Naive B cell (primary cell): ENCODE measurements at regions not wholly inside any gene's neighbourhood (a gene's known extent, or its start where the extent isn't known, plus 50 kb on each side); places are given as distances from the start of the nearest gene placed in this dataset.

Experiments used
- ATAC-seq, 2 donors: fragments of 150-1000 bp; cut with Tn5 transposase; 2 replicates each; pipeline ENCODE4 v1.10.0; 2021; ENCODE audit warnings: low read depth in 2 of 2, mild to moderate bottlenecking in 2 of 2, moderate library complexity in 2 of 2
- DNase-seq: peaks from one replicate; pipeline ENCODE4 v3.0.0; 2022
- H3K27ac Mint-ChIP-seq, 6 donors: one replicate each; pipeline ENCODE4 v1.8.0; 2020 to 2022; ENCODE audit warnings: mild to moderate bottlenecking in 6 of 6, mixed read lengths in 6 of 6, moderate library complexity in 5 of 6, inconsistent platforms in 2 of 6
- H3K27me3 Mint-ChIP-seq, 3 donors: one replicate each; pipeline ENCODE4 v1.8.0; 2021 to 2022; ENCODE audit warnings: mixed read lengths in 3 of 3, mild to moderate bottlenecking in 1 of 3
- H3K36me3 Mint-ChIP-seq, 2 donors: one replicate each; pipeline ENCODE4 v1.8.0; 2020 to 2022; ENCODE audit warnings: mixed read lengths in 2 of 2, inconsistent platforms in 1 of 2, mild to moderate bottlenecking in 1 of 2
- H3K4me1 Mint-ChIP-seq, 3 donors: one replicate each; pipeline ENCODE4 v1.8.0; 2020 to 2022; ENCODE audit warnings: mixed read lengths in 3 of 3, inconsistent platforms in 1 of 3, mild to moderate bottlenecking in 1 of 3, moderate library complexity in 1 of 3
- H3K4me3 Mint-ChIP-seq, 8 donors: one replicate each; pipeline ENCODE4 v1.8.0; 2020 to 2022; ENCODE audit warnings: mild to moderate bottlenecking in 8 of 8, mixed read lengths in 8 of 8, moderate library complexity in 8 of 8, inconsistent platforms in 2 of 8
- H3K9me3 Mint-ChIP-seq, 7 donors: one replicate each; pipeline ENCODE4 v1.8.0; 2020 to 2022; ENCODE audit warnings: mixed read lengths in 7 of 7, mild to moderate bottlenecking in 5 of 7, inconsistent platforms in 2 of 7, moderate library complexity in 1 of 7

DNA sequence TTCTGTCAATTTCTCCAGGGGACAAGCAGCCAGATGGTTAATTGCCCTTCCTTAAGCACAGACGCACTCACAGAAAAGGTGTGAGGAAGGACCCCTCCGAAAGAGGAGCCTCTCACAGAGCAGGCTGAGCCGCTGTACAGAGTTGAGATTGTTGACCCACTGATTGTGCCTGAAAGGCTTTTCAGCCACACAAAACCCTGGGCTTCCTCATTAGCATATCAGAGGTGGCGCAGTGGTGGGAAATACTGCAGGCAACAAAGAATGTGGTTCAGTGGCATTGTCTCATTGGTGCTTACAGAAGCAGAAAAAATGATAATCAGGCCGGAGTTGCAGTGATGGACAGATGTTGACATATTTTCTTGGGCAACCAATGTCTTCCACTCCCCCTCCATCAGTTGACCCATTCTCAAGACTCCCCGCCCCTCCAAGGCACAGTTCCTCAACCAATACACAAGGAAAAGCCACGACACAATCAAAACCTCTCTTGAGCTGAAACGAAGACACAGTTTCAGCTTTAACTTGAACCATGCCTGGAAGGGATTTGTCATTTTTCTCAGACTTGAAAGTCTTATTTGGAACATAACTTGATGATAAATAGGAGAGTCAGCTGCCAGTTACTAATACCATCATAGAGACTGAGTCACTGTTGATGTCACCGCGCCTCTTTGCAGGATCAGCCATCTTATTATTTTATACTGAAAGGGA, 53.1 kb downstream of the ATXN3L start:
- no peak for ATAC-seq
- Mint-ChIP-seq H3K4me3 (no peak overlapping the region), H3K9me3 (peaks cover 0 to 6% (median 0%) of the 10 kb centered on the region in 7 donors), H3K27ac (no peak overlapping the region), H3K36me3 (no peaks in the 10 kb centered on the region), H3K4me1 (peaks cover 0 to 8% (median 7%) of the 10 kb centered on the region in 3 donors), H3K27me3 (no peaks in the 10 kb centered on the region)
- no peak for DNase-seq

DNA sequence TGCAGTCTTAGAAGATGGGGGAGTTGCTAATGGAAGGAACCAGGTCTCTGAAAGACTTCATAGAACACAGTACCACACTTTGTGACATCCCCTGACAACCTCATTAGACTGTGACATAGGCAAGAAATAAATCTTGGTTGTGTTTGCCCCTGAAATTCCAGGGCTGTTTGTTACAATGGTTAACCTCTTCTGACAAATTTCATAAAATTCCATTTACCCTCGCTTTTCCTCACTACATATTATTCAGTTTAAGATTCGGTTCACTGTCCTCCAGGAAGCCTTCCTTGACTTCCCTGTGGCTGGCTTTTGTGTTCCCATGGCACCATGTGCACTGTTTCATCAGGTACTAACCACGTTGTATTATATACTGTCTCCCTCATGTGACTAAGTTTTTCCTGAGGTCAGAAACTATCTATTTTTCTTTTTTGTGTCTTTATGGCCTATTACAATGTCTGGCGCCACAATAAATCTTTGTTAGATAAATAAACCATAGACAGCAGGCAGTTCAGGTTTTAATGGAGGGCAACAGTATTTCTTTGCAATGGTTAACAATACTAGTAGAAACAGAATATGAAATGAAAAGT, 54.2 kb downstream of the ATXN3L start:
- DNase-seq (no peak), ATAC-seq (no peak)
- H3K27me3 Mint-ChIP-seq: no peaks in the 10 kb centered on the region
- H3K4me3 Mint-ChIP-seq: no peak overlapping the region
- peaks cover 0 to 6% (median 0%) of the 10 kb centered on the region in 7 donors for H3K9me3 Mint-ChIP-seq
- no peak overlapping the region for H3K27ac Mint-ChIP-seq
- peaks cover 1 to 8% (median 7%) of the 10 kb centered on the region in 3 donors for H3K4me1 Mint-ChIP-seq
- H3K36me3 Mint-ChIP-seq: no peaks in the 10 kb centered on the region

DNA sequence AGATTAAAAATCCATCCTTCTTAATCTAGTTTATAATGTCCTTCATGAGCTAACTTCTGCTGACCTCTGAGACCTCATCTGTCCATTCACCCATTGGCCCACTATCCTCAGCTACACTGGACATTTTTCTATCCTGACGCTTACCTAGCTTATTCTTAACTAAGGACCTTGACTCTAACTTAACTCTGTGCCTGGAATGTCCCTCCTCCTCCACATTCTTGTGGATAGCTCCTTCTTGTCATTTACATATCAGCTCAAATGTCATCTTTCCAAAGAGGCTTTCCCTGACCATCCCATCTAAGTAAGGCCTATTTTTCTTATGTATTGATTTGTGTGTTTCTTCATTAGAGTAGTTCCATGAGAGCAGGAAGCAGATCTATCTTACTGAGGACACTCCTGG, 54.7 kb downstream of the ATXN3L start:
- Mint-ChIP-seq H3K27ac (no peak overlapping the region), H3K27me3 (no peaks in the 10 kb centered on the region), H3K4me1 (peaks cover 6 to 12% (median 7%) of the 10 kb centered on the region in 3 donors), H3K9me3 (peaks cover 0 to 6% (median 0%) of the 10 kb centered on the region in 7 donors), H3K36me3 (no peaks in the 10 kb centered on the region), H3K4me3 (no peak overlapping the region)
- DNase-seq (no peak), ATAC-seq (no peak)

DNA sequence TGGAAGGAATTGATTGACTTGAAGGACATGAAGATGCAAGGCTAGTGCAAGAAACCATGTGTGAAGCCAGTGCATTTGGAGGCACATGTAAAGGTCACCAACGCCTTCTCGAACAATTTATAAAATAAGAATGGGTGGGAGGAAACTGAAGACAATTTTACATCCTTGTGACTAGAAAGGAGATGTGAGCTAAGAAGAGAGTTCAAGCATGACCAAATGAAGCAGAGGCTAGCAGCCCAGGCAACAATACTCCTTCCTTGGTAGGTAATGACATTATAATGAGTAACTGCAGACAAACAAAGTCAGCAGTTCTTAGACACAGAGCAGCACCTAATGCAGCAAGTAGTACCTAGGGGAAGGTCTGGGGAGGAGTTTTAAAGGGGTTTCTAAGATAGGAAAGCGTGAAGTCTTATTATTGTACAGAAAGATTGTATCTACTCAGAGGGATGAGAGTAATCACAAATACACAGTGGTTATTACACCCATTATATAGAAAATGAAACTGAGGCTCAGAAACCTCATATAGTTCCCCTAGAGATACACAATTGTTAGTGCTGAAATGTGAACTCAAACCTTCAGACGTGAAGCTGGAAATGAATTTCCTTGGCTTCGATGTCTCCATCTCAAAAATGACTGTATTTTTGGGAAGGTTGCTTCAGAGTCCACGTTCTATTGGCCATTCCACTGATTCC, 56.1 kb downstream of the ATXN3L start:
- peak overlapping the region in 5 of 6 donors; percentile 77 to 93 (median 88) for H3K27ac Mint-ChIP-seq
- peaks cover 0 to 6% (median 0%) of the 10 kb centered on the region in 7 donors for H3K9me3 Mint-ChIP-seq
- ATAC-seq: peak; percentile 96
- peak overlapping the region in 7 of 8 donors; percentile 3 to 62 (median 27) for H3K4me3 Mint-ChIP-seq
- H3K4me1 Mint-ChIP-seq: peaks cover 7 to 12% (median 10%) of the 10 kb centered on the region in 3 donors
- no peaks in the 10 kb centered on the region for H3K36me3 Mint-ChIP-seq
- peak; percentile 46 for DNase-seq
- H3K27me3 Mint-ChIP-seq: no peaks in the 10 kb centered on the region

DNA sequence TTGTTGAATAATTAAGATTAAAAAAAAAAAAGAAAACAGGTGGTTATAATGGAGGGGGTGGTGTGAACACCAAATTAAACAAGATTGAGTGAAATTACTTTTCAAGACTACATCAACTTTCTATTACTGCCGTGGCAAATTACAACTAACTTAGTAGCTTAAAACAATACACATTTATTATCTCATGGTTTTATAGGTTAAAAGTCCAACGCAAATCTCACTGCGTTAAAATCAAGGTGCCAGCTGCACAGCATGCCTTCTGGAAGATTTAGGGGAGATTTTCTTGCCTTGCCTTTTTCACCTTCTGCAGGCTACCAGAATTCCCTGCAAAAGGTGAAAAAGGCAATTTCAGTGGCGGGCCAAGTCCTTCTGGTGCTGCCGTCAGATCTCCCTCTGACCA, 58.5 kb downstream of the ATXN3L start:
- Mint-ChIP-seq H3K27me3 (no peaks in the 10 kb centered on the region), H3K9me3 (peaks cover 0 to 6% (median 0%) of the 10 kb centered on the region in 7 donors), H3K4me1 (peaks cover 14 to 29% (median 22%) of the 10 kb centered on the region in 3 donors), H3K27ac (no peak overlapping the region), H3K4me3 (no peak overlapping the region), H3K36me3 (peaks cover 0 to under 1% of the 10 kb centered on the region in 2 donors)
- ATAC-seq (no peak), DNase-seq (no peak)

DNA sequence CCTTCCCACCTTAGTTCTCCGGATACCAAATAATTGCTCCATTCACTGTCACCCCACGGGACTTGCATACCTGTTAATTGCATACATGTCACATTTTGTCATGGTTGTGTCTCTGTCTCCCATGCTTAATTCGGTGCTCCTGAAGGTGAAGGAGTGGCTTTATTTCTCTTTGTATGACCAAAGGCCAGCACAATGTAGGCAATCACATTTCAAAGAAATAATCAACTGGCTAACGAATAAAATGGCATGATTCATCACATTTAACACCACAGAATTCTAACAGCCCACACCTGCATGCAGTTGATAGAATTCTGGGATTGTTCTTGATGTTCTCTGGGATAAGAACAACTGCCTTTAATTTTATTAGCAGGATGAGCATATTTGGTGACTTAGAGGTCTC, 59.3 kb downstream of the ATXN3L start:
- DNase-seq (no peak), ATAC-seq (no peak)
- peaks cover 21 to 36% (median 28%) of the 10 kb centered on the region in 3 donors for H3K4me1 Mint-ChIP-seq
- H3K27ac Mint-ChIP-seq: peak overlapping the region in 2 of 6 donors; percentile 3 to 16
- H3K27me3 Mint-ChIP-seq: no peaks in the 10 kb centered on the region
- H3K4me3 Mint-ChIP-seq: peak overlapping the region in 1 of 8 donors; percentile 3
- peaks cover 4 to 8% of the 10 kb centered on the region in 2 donors for H3K36me3 Mint-ChIP-seq
- peaks cover 0 to 12% (median 0%) of the 10 kb centered on the region in 7 donors for H3K9me3 Mint-ChIP-seq

DNA sequence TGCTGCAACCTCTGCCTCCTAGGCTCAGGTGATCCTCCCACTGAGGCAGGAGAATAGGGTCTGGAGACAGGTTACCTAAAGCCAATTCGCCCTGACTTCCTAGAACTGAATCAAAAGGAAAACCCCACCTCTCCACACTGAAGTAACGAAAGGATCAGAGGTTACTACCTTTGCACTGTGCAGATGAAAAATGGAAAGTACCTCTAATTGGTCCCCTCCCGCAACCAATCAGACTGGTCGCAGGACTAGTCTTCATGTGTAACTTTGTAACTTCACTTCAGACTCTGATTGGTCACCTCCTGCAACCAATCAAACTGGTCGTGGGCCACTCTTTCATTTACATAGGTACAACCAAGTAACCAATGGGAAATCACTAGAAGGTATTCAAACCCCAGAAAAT, 61.1 kb downstream of the ATXN3L start:
- Mint-ChIP-seq H3K4me1 (peaks cover 28 to 53% (median 42%) of the 10 kb centered on the region in 3 donors), H3K9me3 (peaks cover 0 to 12% (median 0%) of the 10 kb centered on the region in 7 donors), H3K27ac (no peak overlapping the region), H3K27me3 (no peaks in the 10 kb centered on the region), H3K36me3 (peaks cover 4 to 9% of the 10 kb centered on the region in 2 donors), H3K4me3 (no peak overlapping the region)
- no peak for DNase-seq
- ATAC-seq: no peak

DNA sequence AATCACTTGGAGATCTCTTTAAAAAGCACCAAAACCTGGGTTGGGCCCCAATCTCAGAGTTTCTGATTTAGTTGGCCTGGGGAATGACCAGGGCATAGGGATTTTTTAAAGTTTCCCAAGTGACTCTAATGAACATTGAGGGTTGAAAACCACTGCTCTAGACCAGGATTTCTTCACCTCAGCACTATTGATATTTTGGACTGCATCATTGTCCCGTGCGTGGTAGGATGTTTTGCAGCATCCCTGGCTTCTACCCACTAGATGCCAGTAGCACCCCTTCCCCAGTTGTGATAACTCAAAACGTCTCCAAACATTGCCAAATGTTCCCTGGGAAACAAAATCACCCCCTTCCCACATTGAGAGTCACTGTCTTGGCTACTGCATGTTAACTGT, 61.8 kb downstream of the ATXN3L start:
- H3K27me3 Mint-ChIP-seq: no peaks in the 10 kb centered on the region
- ATAC-seq: no peak
- H3K9me3 Mint-ChIP-seq: peaks cover 0 to 18% (median 0%) of the 10 kb centered on the region in 7 donors
- DNase-seq: no peak
- H3K4me3 Mint-ChIP-seq: no peak overlapping the region
- no peak overlapping the region for H3K27ac Mint-ChIP-seq
- peaks cover 35 to 55% (median 42%) of the 10 kb centered on the region in 3 donors for H3K4me1 Mint-ChIP-seq
- H3K36me3 Mint-ChIP-seq: peaks cover 4 to 9% of the 10 kb centered on the region in 2 donors

DNA sequence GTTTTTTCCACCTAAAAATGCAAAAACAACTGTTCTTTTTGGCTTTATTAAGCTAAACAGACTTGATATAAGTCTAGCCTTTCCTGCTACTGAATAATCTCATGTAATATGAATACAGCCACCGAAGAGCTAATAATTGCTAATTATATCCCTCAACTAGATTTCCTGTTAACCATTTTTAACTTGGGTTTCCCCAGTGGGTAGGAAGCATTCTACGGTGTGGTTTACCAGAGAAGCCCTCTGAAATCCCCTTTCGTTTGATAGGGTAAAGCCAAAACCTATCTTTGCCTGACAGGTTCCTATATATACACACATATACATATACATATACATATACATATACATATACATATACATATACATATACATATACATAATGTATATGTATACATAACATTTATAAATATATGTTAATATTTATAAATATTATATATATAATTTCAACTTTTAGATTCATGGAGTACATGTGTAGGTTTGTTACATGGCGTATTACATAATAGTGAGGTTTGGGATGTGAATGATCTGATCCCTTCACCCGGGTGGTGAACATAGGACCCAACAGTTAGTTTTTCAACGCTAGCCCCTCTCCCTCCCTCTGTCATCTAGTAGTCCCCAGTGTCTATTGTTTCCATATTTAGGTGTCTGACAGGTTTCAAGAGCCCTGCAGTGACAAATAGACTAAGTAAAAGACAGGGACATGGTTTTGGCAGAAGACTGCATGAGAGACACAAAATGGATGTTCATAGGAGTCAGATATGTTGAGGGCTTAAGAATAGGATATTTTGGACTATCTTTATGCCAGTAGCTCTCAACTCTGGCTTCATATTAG, 62.4 kb downstream of the ATXN3L start:
- H3K36me3 Mint-ChIP-seq: peaks cover 4 to 9% of the 10 kb centered on the region in 2 donors
- H3K27me3 Mint-ChIP-seq: no peaks in the 10 kb centered on the region
- H3K4me3 Mint-ChIP-seq: peak overlapping the region in 6 of 8 donors; percentile 8 to 69 (median 57)
- H3K4me1 Mint-ChIP-seq: peaks cover 36 to 61% (median 42%) of the 10 kb centered on the region in 3 donors
- peak; percentile 43 for DNase-seq
- peak overlapping the region; percentile 27 to 96 (median 74) for H3K27ac Mint-ChIP-seq
- ATAC-seq: peak; percentile 85
- H3K9me3 Mint-ChIP-seq: peaks cover 0 to 15% (median 0%) of the 10 kb centered on the region in 7 donors

DNA sequence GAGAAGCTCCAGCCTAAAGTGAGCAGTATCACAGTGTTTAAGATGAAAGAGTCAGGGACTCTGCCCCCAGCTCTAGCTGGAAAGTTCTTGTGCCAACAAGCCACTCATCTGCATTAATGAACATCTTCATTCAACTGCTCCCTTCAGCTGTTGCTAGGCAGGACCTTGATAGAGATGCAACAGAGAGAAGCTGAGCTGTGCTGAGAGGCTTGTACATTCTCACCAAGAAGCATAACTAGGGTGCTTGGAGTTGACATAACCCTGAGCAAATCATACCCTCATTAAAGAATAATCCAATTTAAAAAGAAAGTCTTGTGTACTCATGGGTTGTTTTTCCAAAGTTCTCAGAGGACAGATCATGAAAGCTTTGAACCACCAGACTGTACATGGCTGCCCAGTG, 63.2 kb downstream of the ATXN3L start:
- H3K4me3 Mint-ChIP-seq: peak overlapping the region in 6 of 8 donors; percentile 8 to 78 (median 62)
- DNase-seq: no peak
- H3K36me3 Mint-ChIP-seq: peaks cover 4 to 9% of the 10 kb centered on the region in 2 donors
- H3K4me1 Mint-ChIP-seq: peaks cover 36 to 69% (median 45%) of the 10 kb centered on the region in 3 donors
- peak overlapping the region; percentile 27 to 96 (median 74) for H3K27ac Mint-ChIP-seq
- peaks cover 0 to 12% (median 0%) of the 10 kb centered on the region in 7 donors for H3K9me3 Mint-ChIP-seq
- H3K27me3 Mint-ChIP-seq: no peaks in the 10 kb centered on the region
- peak; percentile 62 for ATAC-seq

DNA sequence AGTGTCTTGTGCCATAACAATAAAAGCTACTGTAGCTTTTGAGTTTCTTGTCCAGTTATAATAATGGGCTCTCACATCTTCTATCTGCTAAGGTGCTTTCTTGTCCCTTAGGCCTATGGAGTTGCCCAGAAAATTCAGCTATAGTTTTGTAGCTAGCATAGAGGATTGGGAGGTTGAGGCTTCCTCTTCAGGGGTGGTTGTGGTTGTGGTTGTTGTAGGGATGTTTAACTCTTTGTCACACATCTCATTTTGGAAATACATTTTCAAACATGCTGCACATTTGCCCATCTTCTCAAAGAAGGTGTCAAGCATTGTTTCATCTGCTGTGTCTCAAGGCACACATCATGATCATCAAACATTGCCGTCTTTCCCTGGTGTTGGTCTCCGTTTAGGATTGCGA, 65.0 kb downstream of the ATXN3L start:
- Mint-ChIP-seq H3K27me3 (no peaks in the 10 kb centered on the region), H3K9me3 (peaks cover 0 to 12% (median 0%) of the 10 kb centered on the region in 7 donors), H3K4me3 (peak overlapping the region in 1 of 8 donors; percentile 9), H3K27ac (peak overlapping the region in 2 of 6 donors; percentile 9 to 13), H3K36me3 (peaks cover 4 to 9% of the 10 kb centered on the region in 2 donors), H3K4me1 (peaks cover 30 to 70% (median 43%) of the 10 kb centered on the region in 3 donors)
- DNase-seq (no peak), ATAC-seq (no peak)

DNA sequence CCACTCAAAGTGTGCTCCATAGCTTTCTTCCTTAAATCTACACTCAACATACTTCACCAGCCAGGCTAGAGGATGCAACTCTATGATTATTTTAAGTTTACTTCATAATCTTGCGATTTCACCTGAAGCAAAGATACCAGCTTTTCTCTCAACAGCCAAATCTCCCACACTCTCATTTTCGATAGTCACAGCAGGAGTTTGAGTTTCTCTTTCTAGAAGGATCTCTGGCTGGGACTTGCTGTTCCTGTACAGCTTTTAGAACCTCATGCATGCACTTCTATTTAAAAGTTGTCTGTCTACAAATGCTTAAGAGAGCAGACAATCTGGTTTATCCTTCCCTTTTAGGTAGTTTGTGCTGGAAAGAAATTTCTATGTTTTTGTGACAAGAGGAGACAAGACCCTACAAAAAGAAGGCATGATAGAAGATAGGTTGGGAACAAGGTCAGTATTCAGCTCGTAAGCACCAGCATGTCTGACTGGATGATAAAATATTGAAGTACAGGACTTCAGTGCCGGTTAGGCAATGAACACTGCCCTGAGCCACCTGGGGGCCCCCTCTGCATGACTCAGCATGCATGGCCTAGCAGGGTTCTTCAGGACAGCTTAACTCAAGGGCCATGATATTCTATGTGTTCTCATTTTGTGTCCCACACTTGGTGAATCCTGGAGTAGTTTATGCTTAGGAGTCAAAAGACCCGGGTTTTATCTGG, 65.6 kb downstream of the ATXN3L start:
- H3K27me3 Mint-ChIP-seq: no peaks in the 10 kb centered on the region
- no peak for DNase-seq

More for the DNA sequence above, 65.6 kb downstream of the ATXN3L start:
- Mint-ChIP-seq H3K4me1 (peaks cover 34 to 69% (median 43%) of the 10 kb centered on the region in 3 donors), H3K36me3 (peaks cover 4 to 9% of the 10 kb centered on the region in 2 donors), H3K27ac (peak overlapping the region in 5 of 6 donors; percentile 13 to 85 (median 56)), H3K9me3 (peaks cover 0 to 12% (median 0%) of the 10 kb centered on the region in 7 donors), H3K4me3 (peak overlapping the region in 6 of 8 donors; percentile 9 to 66 (median 30))
- ATAC-seq: no peak
